Activated CD4-positive, alpha-beta T cell treated with anti-CD3 and anti-CD28 coated beads, Interleukin-2, Interleukin-6, amounts not matched to agents 100 ng/mL and 50 ng/mL, durations not matched to agents 16 hours and 8 hours (primary cell): ENCODE measurements at regions not wholly inside any gene's neighbourhood (a gene's known extent, or its start where the extent isn't known, plus 50 kb on each side); places are given as distances from the start of the nearest gene placed in this dataset.

Experiments used
- DNase-seq: peaks from one replicate; pipeline ENCODE4 v3.0.0-alpha.2; 2020

- no peak for DNase-seq
Measured at GRCh38 chr5:65068410-65068809, 299.7 kb downstream of the CWC27 start.

- no peak for DNase-seq
Measured at GRCh38 chr5:65070026-65070425, 301.3 kb downstream of the CWC27 start.

- no peak for DNase-seq
Measured at GRCh38 chr5:65072850-65073249, 304.1 kb downstream of the CWC27 start.

DNA sequence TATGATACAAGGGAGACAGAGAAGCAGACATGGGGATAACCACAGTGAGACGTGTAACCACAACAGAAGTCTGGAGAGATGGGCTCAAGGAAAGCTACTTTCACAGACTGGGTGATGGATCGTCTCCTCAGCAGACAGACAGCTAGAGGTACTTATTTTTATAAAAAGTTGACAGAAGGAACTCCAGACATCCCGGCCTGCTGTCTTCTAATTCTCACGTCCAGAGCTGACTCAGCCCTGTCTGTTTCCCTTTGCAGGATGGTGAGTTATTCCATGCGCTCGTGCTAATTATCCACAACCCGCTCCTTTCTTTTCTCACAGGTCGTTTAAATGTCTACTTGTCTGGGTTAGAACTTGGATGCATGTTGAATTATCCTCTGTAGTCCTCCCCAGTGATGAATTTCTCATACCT is 304.5 kb downstream of the CWC27 start:
- no peak for DNase-seq

DNA sequence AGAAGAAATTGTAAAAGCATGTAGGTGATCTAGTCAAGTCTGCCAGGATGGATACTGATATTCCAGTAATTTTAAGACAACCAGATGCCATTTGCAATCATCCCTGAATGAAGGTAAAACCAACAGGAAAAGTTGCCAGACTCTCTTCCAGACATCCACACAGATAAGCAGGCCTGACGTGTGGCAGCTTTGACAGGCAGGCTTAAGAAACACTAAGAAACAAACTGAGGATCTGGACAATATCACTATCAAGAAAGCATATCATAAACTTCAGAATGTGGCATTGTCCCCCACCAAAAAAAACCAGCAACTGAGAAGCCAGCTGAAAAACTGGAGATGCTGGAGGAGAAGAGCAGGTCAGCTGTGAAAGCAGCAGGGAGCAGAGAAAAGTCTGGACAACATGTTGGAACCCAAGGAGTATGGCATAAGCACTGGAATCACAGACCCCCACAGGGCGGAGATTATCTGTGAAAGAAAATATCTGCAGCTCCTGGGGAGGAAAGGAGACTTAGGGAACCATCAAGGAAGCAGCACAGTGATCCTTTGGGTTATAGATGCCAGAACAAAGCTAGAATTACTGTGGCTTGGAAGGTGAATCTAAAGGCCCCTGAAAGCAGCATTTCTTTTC is 307.0 kb downstream of the CWC27 start:
- no peak for DNase-seq

- peak; percentile 79 for DNase-seq
Measured at GRCh38 chr5:65076251-65076869, 307.6 kb downstream of the CWC27 start.

- DNase-seq = no peak
Measured at GRCh38 chr5:65077653-65078052, 308.9 kb downstream of the CWC27 start.

DNA sequence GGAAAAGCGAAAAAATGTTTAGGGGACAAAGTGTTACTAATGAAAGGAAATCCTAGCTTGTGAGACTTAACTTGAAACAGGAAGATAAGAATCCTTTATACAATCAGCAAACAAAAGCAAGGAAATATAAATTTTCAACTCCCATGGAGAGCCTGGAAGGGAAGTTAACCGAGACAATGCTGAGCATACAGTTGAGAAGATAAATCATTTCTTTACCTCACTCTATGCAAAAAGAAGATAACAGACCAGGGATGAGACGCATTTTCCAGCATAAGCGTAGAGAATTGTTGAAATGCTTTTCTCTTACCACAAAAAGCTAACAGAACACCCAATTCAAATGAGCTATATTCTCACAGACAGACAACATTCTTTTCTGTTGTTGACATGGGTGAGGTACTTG is 309.6 kb downstream of the CWC27 start:
- no peak for DNase-seq

DNA sequence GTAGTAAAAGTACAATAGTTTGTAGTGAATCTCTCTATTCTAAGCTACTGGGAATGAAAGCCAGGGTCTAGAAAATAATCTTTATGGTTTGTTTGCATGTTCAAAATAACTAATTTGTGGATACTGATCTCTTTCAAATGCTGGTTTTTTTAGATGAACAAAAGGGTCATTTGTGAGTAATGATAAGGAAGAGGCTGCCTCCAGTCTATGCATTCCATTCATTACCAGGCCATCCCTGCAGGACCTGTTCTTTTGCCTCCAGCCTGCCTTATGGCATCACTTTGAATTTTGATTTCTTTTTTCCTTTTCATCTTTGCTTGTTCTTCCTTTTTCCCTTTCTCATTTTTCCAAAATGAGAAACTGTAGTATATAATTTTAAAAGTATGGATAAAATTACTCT is 312.3 kb downstream of the CWC27 start:
- no peak for DNase-seq

DNA sequence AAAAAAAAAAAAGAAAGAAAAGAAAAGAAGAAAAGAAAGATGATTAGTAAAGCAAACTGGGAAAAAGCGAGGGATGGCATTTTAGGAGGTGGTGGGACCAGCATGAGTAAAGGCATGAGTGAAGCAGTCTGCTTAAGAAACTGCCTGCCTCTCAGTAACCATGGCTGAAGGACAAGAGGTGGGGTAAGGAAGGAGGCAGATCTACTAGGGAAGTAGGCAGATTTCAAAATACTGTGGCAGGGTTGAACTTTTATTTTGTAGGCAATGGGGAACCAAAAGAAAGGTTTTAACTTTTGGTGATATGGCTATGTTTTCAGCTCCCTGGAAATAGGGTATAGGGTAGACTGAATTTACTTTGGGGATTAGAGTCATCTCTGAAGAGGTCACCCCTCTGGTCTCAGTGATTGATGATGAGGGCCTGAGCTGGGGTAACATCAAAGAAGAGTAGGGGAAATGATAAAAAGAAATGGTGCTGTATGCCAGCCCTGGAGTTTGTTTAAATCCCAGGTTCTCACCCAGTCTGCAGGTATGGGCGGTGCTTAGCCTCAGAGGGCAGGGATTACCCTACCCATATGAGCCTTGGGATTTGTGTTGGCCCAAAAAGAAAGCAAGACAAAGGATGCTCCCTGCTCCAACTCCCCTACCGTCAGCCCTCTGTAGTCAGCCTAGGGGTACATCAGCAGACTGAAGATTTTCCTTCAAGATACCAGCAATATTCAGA is 316.2 kb downstream of the CWC27 start:
- no peak for DNase-seq

DNA sequence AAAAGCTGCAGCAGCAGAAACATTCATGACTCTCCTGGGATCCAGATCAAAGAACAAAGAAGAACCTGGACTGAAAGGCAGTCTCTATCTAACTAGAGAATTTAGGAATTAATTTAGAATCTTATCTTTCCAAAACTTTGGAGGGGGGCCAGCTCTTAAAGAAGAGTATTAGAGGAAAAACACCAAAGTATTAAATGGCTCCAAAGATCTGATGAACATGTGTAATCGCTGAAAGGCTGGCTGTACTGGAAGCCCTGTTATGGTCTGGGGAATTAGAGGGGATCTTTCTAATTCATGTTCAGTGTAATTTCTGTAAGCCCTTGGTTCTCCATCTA is 316.8 kb downstream of the CWC27 start:
- no peak for DNase-seq

DNA sequence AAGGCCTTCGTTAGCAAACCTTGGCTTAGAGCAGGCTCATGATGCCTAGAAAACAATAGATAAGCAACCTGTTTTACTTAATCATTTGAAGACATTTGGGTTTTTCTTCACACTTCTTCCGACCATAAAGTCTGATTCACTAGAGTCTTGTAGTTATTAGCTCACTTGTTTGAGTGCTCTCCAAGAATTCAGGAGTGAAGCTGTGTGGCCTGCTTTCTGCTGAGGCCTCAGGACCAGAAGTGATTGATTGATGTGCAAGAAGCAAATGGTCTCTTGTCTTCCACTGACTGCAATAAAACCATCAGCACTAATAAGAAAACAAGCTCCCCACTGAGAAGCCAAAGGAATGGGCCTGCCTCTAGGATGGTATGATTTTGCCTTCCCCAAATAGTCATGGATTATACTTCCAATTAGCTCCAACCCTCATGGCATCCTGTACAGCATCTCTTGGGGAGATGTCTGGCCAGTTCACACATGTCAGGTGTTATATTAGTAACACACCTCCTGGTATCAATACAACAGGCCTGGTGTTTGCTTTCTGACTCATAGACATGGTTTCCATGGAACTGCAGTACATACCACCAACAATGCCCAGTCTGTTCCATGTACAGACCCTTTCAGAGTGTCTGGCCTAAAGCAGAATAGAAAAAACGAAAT is 317.6 kb downstream of the CWC27 start:
- no peak for DNase-seq

GRCh38 chr5:65087154-65087553 is 318.4 kb downstream of the CWC27 start:
- DNase-seq = no peak

- no peak for DNase-seq
Measured at GRCh38 chr5:65094279-65094678, 325.5 kb downstream of the CWC27 start.

GRCh38 chr5:65098393-65098792 is 329.7 kb downstream of the CWC27 start:
- DNase-seq = no peak
